Stimulated activated CD4-positive, alpha-beta T cell treated with anti-CD3 and anti-CD28 coated beads, Interleukin-1b, Interleukin-23, amount 100 ng/mL, for 24 hours (primary cell): ENCODE measurements at regions not wholly inside any gene's neighbourhood (a gene's known extent, or its start where the extent isn't known, plus 50 kb on each side); places are given as distances from the start of the nearest gene placed in this dataset.

Source experiments
- DNase-seq, 4 experiments: peaks; one replicate each; pipeline ENCODE4 v3.0.0-alpha.2; 2020; ENCODE audit warnings: low read depth in 4 of 4, low spot score in 1 of 4

GRCh38 chr5:57338068-57338867 is 144.3 kb downstream of the ACTBL2 start:
- DNase-seq: no peak

- DNase-seq: no peak
These were observed 147.4 kb downstream of the ACTBL2 start for GRCh38 chr5:57335092-57335660.

DNA sequence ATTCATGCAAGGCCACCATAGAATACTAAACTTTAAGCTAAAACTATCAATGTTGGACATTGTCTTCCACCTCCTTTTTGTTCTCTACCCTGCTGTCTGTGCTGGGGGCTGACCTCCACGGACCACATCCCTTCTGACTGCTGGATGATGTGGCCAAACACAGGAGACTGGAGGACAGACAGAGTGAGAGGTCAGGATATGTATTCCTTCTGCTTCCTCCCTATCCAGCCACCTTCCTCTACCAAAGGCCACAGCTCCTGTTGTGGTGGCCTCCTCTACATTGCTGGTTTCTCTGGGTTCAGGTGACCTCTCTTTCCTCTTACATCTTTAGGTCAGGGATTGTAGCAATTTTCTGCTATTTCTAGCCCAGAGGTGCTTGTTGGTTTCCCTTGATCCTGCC is 148.1 kb downstream of the ACTBL2 start:
- no peak for DNase-seq

- DNase-seq: no peak
These were observed 150.2 kb downstream of the ACTBL2 start for GRCh38 chr5:57332361-57332760.

DNA sequence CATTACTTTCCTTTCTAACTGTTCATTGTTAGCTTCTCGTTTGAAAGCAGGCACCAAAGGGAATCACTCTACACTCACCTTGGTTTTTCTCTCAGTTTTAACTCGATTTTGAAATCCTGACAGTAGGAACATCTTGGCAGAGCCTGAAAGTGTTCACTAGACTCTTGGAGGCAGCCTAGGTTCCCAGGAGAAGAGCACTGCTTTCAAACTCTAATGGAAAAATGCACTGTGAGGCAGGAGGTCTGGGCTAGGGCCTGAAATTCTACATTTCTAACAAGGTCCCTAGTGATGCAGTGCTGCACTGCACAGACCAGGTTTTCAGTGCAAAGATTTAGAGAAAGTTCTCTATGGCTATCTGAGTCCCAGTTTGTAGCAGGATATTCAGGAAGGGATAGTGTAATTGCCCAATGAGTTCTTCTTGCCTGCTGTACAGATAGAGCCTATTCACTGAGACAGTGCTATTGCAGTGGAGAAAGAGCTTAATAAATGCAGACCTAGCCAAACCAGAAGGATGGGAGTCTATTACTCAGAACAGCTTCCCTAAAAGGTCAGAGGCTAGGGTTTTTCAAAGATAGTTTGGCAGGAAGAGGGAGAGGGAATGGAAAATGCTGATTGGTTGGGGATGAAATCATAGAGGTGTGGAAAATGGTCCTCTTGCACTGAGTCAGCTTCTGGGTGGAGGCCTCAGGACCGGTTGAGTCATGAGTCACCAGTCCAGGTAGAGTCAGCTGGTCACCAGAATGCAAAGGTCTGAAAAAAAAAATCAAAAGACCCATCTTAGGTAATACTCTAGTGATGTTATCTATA is 153.9 kb downstream of the GPBP1 start:
- DNase-seq: no peak

GRCh38 chr5:57325678-57326397 is 152.0 kb downstream of the GPBP1 start:
- DNase-seq: no peak

DNA sequence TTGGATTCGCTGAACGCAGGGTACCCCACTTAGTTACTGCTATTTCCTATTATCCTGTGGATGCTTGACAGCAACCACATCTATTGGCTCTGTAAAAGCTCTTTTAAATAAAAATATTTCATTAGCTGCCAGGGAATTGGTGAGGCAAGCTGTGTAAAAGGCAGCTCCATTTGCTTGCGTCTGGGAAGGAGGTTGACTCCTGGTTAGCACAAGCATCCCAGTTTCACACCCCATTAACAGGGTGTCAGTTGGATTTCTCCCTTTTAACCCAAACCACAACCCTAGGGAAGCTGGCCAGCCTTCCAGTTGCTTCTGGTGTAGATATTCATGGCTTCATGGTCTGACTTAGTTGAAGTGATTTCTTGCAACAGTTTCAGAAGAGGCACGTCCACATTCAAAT is 151.0 kb downstream of the GPBP1 start:
- DNase-seq: no peak

DNA sequence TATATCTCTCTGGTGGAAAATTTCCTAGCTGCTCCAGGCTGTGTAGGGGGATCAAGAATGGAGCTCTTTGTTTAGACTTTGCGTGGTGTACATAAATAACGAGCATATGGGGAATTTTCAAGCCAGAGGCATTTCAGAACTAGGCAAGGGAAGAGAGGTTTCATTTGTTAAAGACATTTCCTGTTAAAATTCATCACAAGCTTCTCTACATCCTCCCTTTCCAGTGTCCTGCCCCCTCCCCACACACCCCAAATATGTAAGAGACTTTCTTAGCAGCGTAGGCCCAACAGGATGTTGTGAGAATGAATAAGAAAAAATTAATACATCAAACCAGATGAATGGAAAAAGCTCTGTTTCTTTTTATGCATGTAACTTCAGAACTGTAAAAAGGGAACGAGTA is 150.3 kb downstream of the GPBP1 start:
- no peak for DNase-seq

DNA sequence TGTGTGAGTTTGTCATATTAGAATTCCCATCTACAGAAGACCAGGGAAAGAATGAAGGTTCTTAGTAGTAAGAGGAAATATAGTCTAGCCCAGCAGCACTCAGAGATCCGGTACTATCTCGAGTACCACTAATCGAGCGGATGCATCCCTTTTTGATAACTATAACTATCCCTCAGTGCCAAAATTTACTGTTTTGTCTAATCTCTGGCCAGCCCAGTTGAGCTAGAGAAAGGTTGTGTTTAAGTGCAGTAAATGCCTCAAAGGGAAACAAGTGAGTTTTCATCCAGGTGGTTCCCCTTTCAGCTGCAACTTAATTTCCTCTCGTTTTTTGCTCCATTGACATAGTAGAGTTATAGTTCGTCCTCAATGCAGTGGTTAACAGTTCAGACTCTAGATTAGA is 146.7 kb downstream of the GPBP1 start:
- no peak for DNase-seq

- DNase-seq: no peak
These were observed 145.8 kb downstream of the GPBP1 start for GRCh38 chr5:57319628-57320027.

GRCh38 chr5:57318251-57318650 is 144.4 kb downstream of the GPBP1 start:
- DNase-seq: no peak

DNA sequence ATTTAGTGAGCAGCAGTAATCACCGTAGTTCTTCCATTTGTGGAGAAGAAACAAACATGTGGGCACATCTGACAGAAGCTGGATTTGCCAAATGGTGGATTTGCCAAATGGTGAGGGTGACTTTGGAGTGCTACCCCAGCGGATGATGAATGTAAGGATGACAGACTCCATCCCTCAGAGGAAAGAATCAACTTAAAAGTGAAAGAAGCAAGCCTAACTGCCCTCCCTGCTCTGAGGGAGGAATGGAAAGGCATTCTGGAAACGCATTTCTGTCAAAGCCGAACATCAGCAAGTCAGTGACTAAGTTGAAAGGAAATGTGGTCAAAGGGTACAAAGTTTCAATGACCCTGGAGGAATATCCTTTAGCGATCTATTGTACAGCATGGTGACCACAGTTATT is 143.5 kb downstream of the GPBP1 start:
- no peak for DNase-seq

GRCh38 chr5:57316798-57317327 is 143.0 kb downstream of the GPBP1 start:
- DNase-seq: no peak

DNA sequence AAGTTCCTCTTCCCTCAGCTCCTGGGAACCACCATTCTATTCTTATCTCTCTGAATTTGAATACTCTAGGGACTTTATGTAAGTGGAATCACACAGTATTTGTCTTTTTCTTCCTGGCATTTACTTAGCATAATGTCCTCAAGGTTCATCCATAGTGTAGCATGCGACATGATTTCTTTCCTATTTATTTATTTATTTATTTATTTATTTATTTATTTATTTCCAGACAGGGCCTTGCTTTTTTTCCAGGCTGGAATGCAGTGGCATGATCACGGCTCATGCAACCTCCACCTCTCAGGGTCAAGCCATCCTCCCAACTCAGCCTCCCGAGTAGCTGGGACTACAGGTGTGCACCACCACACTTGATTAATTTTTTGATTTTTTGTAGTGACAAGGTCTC is 142.1 kb downstream of the GPBP1 start:
- DNase-seq: no peak
